Ovary (tissue), 3 donors: ENCODE measurements at regions not wholly inside any gene's neighbourhood (a gene's known extent, or its start where the extent isn't known, plus 50 kb on each side); places are given as distances from the start of the nearest gene placed in this dataset.
"Not testable (repeated sequence)": the region's sequence is repeated elsewhere in the genome, so short reads cannot be mapped to it uniquely, and the experiment has no call there.

Experiments used
- CTCF ChIP-seq, 3 donors: fragments of 450-650 bp in 2 of 3; fragments of 200-600 bp in 1 of 3; IDR thresholded peaks; one replicate each; pipeline versions ENCODE4 v1.5.1 to v1.8.0; 2016 to 2022; ENCODE audit warnings: antibody characterized with exemption in 3 of 3, mild to moderate bottlenecking in 1 of 3
- POLR2A ChIP-seq: fragments of 450-650 bp; IDR thresholded peaks from one replicate; pipeline ENCODE4 v1.6.1; 2017; ENCODE audit warnings: antibody characterized with exemption, mild to moderate bottlenecking, moderate library complexity
- donor health status: DM: no; HTN: no; CAD: no.

DNA sequence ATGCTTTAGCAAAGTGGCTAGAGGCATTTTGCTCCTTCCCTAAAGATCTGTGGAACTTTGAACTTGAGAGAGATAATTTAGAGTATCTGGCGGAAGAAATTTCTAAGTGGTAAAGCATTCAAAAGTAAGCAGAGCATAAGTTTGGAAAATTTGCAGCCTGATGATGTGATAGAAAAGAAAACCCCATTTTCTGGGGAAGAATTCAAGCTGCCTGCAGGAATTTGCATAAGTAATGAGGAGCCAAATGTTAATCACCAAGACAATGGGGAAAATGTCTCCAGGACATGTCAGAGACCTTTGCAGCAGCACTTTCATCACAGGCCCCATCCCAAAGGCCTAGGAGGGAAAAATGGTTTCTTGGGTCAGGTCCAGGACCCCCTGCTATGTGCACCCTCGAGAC is 519.5 kb downstream of the IRS1 start:
- not testable (repeated sequence) for TF ChIP-seq CTCF (IDR thresholded peaks at IDR 0.05); POLR2A
